Liver (tissue), 3 donors: ENCODE measurements at regions not wholly inside any gene's neighbourhood (a gene's known extent, or its start where the extent isn't known, plus 50 kb on each side); places are given as distances from the start of the nearest gene placed in this dataset.

ENCODE experiments used
- EGR1 ChIP-seq, 2 donors: IDR thresholded peaks; 2 replicates each; pipeline ENCODE4 v1.6.1; 2016 to 2018; ENCODE audit warnings: antibody characterized with exemption in 2 of 2, low read depth in 2 of 2
- FOXA1 ChIP-seq: IDR thresholded peaks from 2 replicates; pipeline ENCODE4 v1.6.1; 2016; ENCODE audit warnings: antibody characterized with exemption
- GABPA ChIP-seq, 2 donors: IDR thresholded peaks in 1 of 2; conservative IDR thresholded peaks in 1 of 2; 2 replicates each; pipeline ENCODE4 v1.6.1; 2016; ENCODE audit warnings: antibody characterized with exemption in 2 of 2, mild to moderate bottlenecking in 1 of 2, moderate library complexity in 1 of 2
- JUND ChIP-seq, 2 donors: IDR thresholded peaks; 2 replicates each; pipeline ENCODE4 v1.6.1; 2016; ENCODE audit warnings: antibody characterized with exemption in 2 of 2
- RAD21 ChIP-seq, 2 donors: IDR thresholded peaks; 2 replicates each; pipeline ENCODE4 v1.6.1; 2016; ENCODE audit warnings: antibody characterized with exemption in 2 of 2, mild to moderate bottlenecking in 2 of 2
- RXRA ChIP-seq, 2 donors: IDR thresholded peaks; 2 replicates each; pipeline ENCODE4 v1.6.1; 2017 to 2018; ENCODE audit warnings: antibody characterized with exemption in 2 of 2, mild to moderate bottlenecking in 1 of 2
- SP1 ChIP-seq: IDR thresholded peaks from 2 replicates; pipeline ENCODE4 v1.6.1; 2018; ENCODE audit warnings: antibody characterized with exemption, mild to moderate bottlenecking
- TAF1 ChIP-seq: conservative IDR thresholded peaks from 2 replicates; pipeline ENCODE4 v1.6.1; 2016; ENCODE audit warnings: antibody characterized with exemption, mild to moderate bottlenecking
- YY1 ChIP-seq: IDR thresholded peaks from 2 replicates; pipeline ENCODE4 v1.6.1; 2016; ENCODE audit warnings: antibody characterized with exemption, mild to moderate bottlenecking
- TF ChIP-seq, protein P1 (sequence below): fragments of 150-350 bp; IDR thresholded peaks from 2 replicates; pipeline ENCODE4 v1.5.1; 2017; ENCODE audit warnings: improper control_type of control experiment, low read depth, low read length; ENCODE audit not compliant: missing input control
- TF ChIP-seq, protein P2 (sequence below): IDR thresholded peaks from 2 replicates; pipeline ENCODE4 v1.6.1; 2016; ENCODE audit warnings: antibody characterized with exemption, mild to moderate bottlenecking
- TF ChIP-seq, protein P3 (sequence below): IDR thresholded peaks from 2 replicates; pipeline ENCODE4 v1.6.1; 2016; ENCODE audit warnings: antibody characterized with exemption
- TF ChIP-seq, protein P4 (sequence below): IDR thresholded peaks from 2 replicates; pipeline ENCODE4 v1.6.1; 2016; ENCODE audit warnings: antibody characterized with exemption
- TF ChIP-seq, protein P5 (sequence below): IDR thresholded peaks from 2 replicates; pipeline ENCODE4 v1.6.1; 2016; ENCODE audit warnings: antibody characterized with exemption
- donor health status: healthy.
- donor health status: healthy.

DNA sequence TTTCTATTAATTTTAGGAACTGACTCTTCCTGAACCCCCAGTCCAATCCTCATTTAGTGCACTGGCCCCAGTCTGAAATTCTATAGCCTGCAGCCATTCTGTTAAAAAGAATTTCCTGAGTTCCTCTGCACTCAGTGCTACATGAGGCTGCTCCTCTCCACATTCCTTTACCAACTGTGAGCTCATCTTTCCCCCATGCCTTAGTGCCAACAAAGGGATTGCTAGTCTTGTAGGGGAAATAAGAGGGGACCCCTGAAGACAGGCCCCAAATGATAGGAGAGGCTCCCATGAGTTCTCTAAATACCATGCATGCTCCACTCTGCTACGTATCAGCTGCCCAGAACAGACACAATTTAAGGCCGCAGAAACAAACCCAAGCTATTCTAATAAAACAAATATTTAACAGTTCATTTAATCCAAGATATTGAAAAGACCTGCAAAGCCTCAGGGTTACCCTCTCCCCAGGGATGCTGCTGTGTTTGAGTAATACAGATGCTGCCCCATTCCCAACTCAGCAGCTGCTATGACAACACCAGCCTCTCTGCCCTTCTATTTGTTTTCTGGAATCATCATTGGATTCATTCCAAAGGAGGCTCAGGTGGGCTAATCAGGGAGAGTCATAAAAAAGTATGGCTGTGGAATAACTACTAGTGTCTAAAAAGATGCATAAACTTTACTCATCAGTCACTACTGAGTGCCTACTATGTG, 228.5 kb downstream of the TOX3 start:
- TF ChIP-seq, protein P1, sequence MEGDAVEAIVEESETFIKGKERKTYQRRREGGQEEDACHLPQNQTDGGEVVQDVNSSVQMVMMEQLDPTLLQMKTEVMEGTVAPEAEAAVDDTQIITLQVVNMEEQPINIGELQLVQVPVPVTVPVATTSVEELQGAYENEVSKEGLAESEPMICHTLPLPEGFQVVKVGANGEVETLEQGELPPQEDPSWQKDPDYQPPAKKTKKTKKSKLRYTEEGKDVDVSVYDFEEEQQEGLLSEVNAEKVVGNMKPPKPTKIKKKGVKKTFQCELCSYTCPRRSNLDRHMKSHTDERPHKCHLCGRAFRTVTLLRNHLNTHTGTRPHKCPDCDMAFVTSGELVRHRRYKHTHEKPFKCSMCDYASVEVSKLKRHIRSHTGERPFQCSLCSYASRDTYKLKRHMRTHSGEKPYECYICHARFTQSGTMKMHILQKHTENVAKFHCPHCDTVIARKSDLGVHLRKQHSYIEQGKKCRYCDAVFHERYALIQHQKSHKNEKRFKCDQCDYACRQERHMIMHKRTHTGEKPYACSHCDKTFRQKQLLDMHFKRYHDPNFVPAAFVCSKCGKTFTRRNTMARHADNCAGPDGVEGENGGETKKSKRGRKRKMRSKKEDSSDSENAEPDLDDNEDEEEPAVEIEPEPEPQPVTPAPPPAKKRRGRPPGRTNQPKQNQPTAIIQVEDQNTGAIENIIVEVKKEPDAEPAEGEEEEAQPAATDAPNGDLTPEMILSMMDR = no peak
- no peak for TF ChIP-seq TAF1
- TF ChIP-seq, protein P2, sequence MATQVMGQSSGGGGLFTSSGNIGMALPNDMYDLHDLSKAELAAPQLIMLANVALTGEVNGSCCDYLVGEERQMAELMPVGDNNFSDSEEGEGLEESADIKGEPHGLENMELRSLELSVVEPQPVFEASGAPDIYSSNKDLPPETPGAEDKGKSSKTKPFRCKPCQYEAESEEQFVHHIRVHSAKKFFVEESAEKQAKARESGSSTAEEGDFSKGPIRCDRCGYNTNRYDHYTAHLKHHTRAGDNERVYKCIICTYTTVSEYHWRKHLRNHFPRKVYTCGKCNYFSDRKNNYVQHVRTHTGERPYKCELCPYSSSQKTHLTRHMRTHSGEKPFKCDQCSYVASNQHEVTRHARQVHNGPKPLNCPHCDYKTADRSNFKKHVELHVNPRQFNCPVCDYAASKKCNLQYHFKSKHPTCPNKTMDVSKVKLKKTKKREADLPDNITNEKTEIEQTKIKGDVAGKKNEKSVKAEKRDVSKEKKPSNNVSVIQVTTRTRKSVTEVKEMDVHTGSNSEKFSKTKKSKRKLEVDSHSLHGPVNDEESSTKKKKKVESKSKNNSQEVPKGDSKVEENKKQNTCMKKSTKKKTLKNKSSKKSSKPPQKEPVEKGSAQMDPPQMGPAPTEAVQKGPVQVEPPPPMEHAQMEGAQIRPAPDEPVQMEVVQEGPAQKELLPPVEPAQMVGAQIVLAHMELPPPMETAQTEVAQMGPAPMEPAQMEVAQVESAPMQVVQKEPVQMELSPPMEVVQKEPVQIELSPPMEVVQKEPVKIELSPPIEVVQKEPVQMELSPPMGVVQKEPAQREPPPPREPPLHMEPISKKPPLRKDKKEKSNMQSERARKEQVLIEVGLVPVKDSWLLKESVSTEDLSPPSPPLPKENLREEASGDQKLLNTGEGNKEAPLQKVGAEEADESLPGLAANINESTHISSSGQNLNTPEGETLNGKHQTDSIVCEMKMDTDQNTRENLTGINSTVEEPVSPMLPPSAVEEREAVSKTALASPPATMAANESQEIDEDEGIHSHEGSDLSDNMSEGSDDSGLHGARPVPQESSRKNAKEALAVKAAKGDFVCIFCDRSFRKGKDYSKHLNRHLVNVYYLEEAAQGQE = no peak
- TF ChIP-seq, protein P3, sequence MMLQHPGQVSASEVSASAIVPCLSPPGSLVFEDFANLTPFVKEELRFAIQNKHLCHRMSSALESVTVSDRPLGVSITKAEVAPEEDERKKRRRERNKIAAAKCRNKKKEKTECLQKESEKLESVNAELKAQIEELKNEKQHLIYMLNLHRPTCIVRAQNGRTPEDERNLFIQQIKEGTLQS = no peak
- TF ChIP-seq, protein P4, sequence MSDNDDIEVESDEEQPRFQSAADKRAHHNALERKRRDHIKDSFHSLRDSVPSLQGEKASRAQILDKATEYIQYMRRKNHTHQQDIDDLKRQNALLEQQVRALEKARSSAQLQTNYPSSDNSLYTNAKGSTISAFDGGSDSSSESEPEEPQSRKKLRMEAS = no peak
- TF ChIP-seq JUND (IDR thresholded peaks at IDR 0.05) = no peak
- TF ChIP-seq GABPA (IDR thresholded peaks at IDR 0.05 in 1 of 2, conservative IDR thresholded peaks at IDR 0.05 in 1 of 2) = no peak
- TF ChIP-seq RXRA (IDR thresholded peaks at IDR 0.05) = no peak
- no peak for TF ChIP-seq SP1
- no peak for TF ChIP-seq FOXA1
- no peak for TF ChIP-seq RAD21 (IDR thresholded peaks at IDR 0.05)
- TF ChIP-seq YY1 = no peak
- TF ChIP-seq, protein P5, sequence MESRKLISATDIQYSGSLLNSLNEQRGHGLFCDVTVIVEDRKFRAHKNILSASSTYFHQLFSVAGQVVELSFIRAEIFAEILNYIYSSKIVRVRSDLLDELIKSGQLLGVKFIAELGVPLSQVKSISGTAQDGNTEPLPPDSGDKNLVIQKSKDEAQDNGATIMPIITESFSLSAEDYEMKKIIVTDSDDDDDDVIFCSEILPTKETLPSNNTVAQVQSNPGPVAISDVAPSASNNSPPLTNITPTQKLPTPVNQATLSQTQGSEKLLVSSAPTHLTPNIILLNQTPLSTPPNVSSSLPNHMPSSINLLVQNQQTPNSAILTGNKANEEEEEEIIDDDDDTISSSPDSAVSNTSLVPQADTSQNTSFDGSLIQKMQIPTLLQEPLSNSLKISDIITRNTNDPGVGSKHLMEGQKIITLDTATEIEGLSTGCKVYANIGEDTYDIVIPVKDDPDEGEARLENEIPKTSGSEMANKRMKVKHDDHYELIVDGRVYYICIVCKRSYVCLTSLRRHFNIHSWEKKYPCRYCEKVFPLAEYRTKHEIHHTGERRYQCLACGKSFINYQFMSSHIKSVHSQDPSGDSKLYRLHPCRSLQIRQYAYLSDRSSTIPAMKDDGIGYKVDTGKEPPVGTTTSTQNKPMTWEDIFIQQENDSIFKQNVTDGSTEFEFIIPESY = no peak
- TF ChIP-seq EGR1 (IDR thresholded peaks at IDR 0.05; ENCODE audit: low read depth in 2 of 2) = no peak
